OCI-LY1 (cell line): ENCODE measurements at regions not wholly inside any gene's neighbourhood (a gene's known extent, or its start where the extent isn't known, plus 50 kb on each side); places are given as distances from the start of the nearest gene placed in this dataset.

Experiments
- H2AFZ ChIP-seq: fragments of 200-600 bp; sonication (generic), shearing (Covaris generic); 2 replicates; pipeline ENCODE4 v1.6.0; 2014; ENCODE audit warnings: antibody characterized with exemption, mild to moderate bottlenecking, low read length
- H3F3A ChIP-seq: fragments of 200-600 bp; sonication (generic), shearing (Covaris generic); 2 replicates; pipeline ENCODE4 v1.6.0; 2014; ENCODE audit warnings: mild to moderate bottlenecking, antibody characterized with exemption, low read length, moderate library complexity; ENCODE audit not compliant: insufficient read depth
- H3K27ac ChIP-seq: fragments of 200-600 bp; sonication (generic); 2 replicates; pipeline ENCODE4 v1.5.1; 2014; ENCODE audit warnings: low read length, mixed run types, mild to moderate bottlenecking, low read depth; ENCODE audit not compliant: poor library complexity, severe bottlenecking
- H3K27me3 ChIP-seq: fragments of 200-600 bp; sonication (generic); 2 replicates; pipeline ENCODE4 v1.6.0; 2014; ENCODE audit warnings: antibody characterized with exemption, mild to moderate bottlenecking, low read length, moderate library complexity; ENCODE audit not compliant: insufficient read depth
- H3K36me3 ChIP-seq: fragments of 200-600 bp; sonication (generic); 2 replicates; pipeline ENCODE4 v1.6.1; 2014; ENCODE audit warnings: mild to moderate bottlenecking, antibody characterized with exemption, low read length, moderate library complexity, mixed read lengths; ENCODE audit not compliant: insufficient read depth
- H3K4me1 ChIP-seq: fragments of 200-600 bp; sonication (generic); 2 replicates; pipeline ENCODE4 v1.5.1; 2014; ENCODE audit warnings: mild to moderate bottlenecking, low read length, moderate library complexity; ENCODE audit not compliant: insufficient read depth, severe bottlenecking
- H3K4me2 ChIP-seq: fragments of 200-600 bp; sonication (generic), shearing (Covaris generic); 2 replicates; pipeline ENCODE4 v1.6.1; 2014; ENCODE audit warnings: low read length
- H3K4me3 ChIP-seq: fragments of 200-600 bp; sonication (generic); 2 replicates; pipeline ENCODE4 v1.5.1; 2014; ENCODE audit warnings: low read length, low read depth, mild to moderate bottlenecking, mixed read lengths; ENCODE audit not compliant: poor library complexity, severe bottlenecking
- H3K79me2 ChIP-seq: fragments of 200-600 bp; shearing (Covaris generic); 2 replicates; pipeline ENCODE4 v1.6.1; 2016; ENCODE audit warnings: mixed run types, low read length, mixed read lengths; ENCODE audit not compliant: insufficient read depth
- H3K9ac ChIP-seq: fragments of 200-600 bp; sonication (generic), shearing (Covaris generic); 2 replicates; pipeline ENCODE4 v1.6.1; 2014; ENCODE audit warnings: mild to moderate bottlenecking, low read length, mixed read lengths
- H3K9me2 ChIP-seq: fragments of 200-600 bp; sonication (generic), shearing (Covaris generic); 2 replicates; pipeline ENCODE4 v1.6.1; 2014; ENCODE audit warnings: low read depth, mild to moderate bottlenecking, low read length, mixed read lengths
- H3K9me3 ChIP-seq: fragments of 200-600 bp; shearing (Covaris generic); 2 replicates; pipeline ENCODE4 v1.6.1; 2014; ENCODE audit warnings: low read length, mixed read lengths
- H4K20me1 ChIP-seq: fragments of 200-600 bp; sonication (generic), shearing (Covaris generic); 2 replicates; pipeline ENCODE4 v1.6.0; 2016; ENCODE audit warnings: mild to moderate bottlenecking, low read length; ENCODE audit not compliant: insufficient read depth
- EZH2 ChIP-seq: fragments of 200-600 bp; sonication (generic), shearing (Covaris generic); IDR thresholded peaks from 2 replicates; pipeline ENCODE4 v1.8.0; 2017; ENCODE audit warnings: borderline replicate concordance, mixed run types, mild to moderate bottlenecking, antibody characterized with exemption, low read length, moderate library complexity, mixed read lengths
- TF ChIP-seq, protein P1 (sequence below): fragments of 200-600 bp; sonication (generic), shearing (Covaris generic); IDR thresholded peaks from 2 replicates; pipeline ENCODE4 v1.5.1; 2017; ENCODE audit warnings: mild to moderate bottlenecking, antibody characterized with exemption, low read length, moderate library complexity, mixed read lengths

DNA sequence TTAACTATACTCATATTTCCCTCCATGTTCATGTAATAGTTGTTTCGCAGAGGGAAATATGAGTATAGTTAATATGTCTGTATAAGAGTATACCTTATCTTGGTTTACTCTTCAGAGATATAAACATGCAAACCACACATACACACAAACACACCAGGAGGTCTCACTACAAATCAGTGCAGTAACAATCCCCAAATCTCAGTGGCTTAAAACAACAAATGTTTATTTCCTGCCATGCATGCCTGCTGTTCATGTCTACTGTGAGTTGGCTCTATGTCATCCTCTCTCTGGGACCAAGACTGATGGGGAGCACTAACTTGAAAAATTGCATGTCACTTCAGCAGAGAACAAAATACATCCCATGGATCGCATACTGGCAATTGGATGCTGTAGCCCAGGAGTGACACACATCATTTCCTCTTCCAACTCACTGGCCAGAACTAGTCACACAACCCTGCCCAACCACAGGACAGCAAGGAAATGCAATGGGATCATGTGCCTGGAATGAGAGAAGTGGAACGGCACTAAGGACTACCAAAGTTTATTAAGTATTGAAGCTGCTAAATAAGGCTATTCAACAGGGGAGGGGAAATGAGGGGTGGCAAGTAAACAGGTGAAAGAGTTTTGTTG, 89.0 kb upstream of the DTNBP1 start:
- H3K4me3 ChIP-seq = no peak overlapping the region
- no peaks in the 10 kb centered on the region for H3F3A ChIP-seq
- H3K27ac ChIP-seq = no peak overlapping the region
- no peak overlapping the region for H3K4me2 ChIP-seq
- no peak for TF ChIP-seq EZH2
- TF ChIP-seq, protein P1, sequence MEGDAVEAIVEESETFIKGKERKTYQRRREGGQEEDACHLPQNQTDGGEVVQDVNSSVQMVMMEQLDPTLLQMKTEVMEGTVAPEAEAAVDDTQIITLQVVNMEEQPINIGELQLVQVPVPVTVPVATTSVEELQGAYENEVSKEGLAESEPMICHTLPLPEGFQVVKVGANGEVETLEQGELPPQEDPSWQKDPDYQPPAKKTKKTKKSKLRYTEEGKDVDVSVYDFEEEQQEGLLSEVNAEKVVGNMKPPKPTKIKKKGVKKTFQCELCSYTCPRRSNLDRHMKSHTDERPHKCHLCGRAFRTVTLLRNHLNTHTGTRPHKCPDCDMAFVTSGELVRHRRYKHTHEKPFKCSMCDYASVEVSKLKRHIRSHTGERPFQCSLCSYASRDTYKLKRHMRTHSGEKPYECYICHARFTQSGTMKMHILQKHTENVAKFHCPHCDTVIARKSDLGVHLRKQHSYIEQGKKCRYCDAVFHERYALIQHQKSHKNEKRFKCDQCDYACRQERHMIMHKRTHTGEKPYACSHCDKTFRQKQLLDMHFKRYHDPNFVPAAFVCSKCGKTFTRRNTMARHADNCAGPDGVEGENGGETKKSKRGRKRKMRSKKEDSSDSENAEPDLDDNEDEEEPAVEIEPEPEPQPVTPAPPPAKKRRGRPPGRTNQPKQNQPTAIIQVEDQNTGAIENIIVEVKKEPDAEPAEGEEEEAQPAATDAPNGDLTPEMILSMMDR = no peak
- H3K36me3 ChIP-seq = no peaks in the 10 kb centered on the region
- no peaks in the 10 kb centered on the region for H4K20me1 ChIP-seq
- H3K27me3 ChIP-seq = no peaks in the 10 kb centered on the region
- no peaks in the 10 kb centered on the region for H3K79me2 ChIP-seq
- H3K9me3 ChIP-seq = no peaks in the 10 kb centered on the region
- no peak overlapping the region for H3K9ac ChIP-seq
- H2AFZ ChIP-seq = no peak overlapping the region
- no peaks in the 10 kb centered on the region for H3K4me1 ChIP-seq
- H3K9me2 ChIP-seq = no peaks in the 10 kb centered on the region

DNA sequence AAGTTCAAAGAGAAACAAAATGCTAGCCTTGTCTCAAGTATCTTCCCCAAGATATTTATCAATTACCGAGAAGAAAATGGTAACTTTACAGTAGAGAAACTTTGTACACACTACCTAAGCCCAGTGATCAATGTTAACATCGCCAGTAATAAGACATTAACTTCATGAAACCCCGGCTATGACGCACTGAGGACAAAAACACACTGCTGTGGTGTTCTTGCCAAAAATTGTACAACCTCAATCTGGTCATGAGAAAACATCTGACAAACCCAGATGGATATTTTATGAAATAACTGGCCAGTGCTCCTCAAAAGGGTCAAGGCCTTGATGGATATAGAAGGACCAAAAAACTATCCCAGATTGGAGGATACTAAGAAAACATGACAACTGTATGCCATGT, 85.5 kb upstream of the DTNBP1 start:
- no peaks in the 10 kb centered on the region for H3K9me2 ChIP-seq
- H3K4me3 ChIP-seq = no peak overlapping the region
- H3K9me3 ChIP-seq = no peaks in the 10 kb centered on the region
- no peaks in the 10 kb centered on the region for H3F3A ChIP-seq
- no peaks in the 10 kb centered on the region for H4K20me1 ChIP-seq
- H3K36me3 ChIP-seq = no peaks in the 10 kb centered on the region
- H3K4me2 ChIP-seq = no peak overlapping the region
- H3K9ac ChIP-seq = no peak overlapping the region
- H3K27me3 ChIP-seq = no peaks in the 10 kb centered on the region
- H3K79me2 ChIP-seq = no peaks in the 10 kb centered on the region
- no peak overlapping the region for H3K27ac ChIP-seq
- H3K4me1 ChIP-seq = no peaks in the 10 kb centered on the region
- no peak for TF ChIP-seq EZH2
- TF ChIP-seq, protein P1 = no peak
- H2AFZ ChIP-seq = no peak overlapping the region

GRCh38 chr6:15747354-15747883, 84.6 kb upstream of the DTNBP1 start:
- no peaks in the 10 kb centered on the region for H3F3A ChIP-seq
- no peaks in the 10 kb centered on the region for H3K36me3 ChIP-seq
- H3K27ac ChIP-seq = no peak overlapping the region
- H3K4me1 ChIP-seq = no peaks in the 10 kb centered on the region
- no peak overlapping the region for H3K4me2 ChIP-seq
- H3K9ac ChIP-seq = no peak overlapping the region
- no peaks in the 10 kb centered on the region for H3K9me3 ChIP-seq
- no peak overlapping the region for H3K4me3 ChIP-seq
- no peaks in the 10 kb centered on the region for H3K9me2 ChIP-seq
- no peaks in the 10 kb centered on the region for H3K27me3 ChIP-seq
- H2AFZ ChIP-seq = no peak overlapping the region
- H3K79me2 ChIP-seq = no peaks in the 10 kb centered on the region
- TF ChIP-seq, protein P1 = no peak
- TF ChIP-seq EZH2 = no peak
- H4K20me1 ChIP-seq = no peaks in the 10 kb centered on the region
